ENCODE measurements at regions not wholly inside any gene's neighbourhood (a gene's known extent, or its start where the extent isn't known, plus 50 kb on each side); places are given as distances from the start of the nearest gene placed in this dataset.
A peak's percentile ranks its signal among the peaks of the same experiment; 100 is the strongest.
"Not testable (repeated sequence)": the region's sequence is repeated elsewhere in the genome, so short reads cannot be mapped to it uniquely, and the experiment has no call there.

DNA sequence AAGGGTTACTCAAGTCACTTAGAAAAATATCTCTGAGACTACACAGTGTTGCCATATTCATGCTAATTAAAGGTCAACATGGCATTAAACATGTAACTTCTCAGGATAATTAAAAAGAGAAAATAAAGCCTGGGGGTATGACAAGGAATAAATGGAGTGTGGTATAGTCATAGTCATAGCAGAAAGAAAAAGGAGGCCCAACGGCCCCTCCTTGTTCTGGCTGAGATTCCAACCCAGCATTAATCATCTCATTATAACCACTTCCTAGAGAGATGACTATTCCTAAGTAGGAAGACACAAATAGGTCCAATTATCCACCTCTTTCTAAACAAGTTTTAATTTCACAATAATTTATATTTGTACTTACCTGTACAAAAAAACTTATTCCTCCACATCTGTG, 778.4 kb upstream of the AADAT start:
- intact Hi-C loops (cut with micrococcal nuclease): no loop called here
- DNase-seq: no peak
- Mint-ChIP-seq H3K27me3 (ENCODE audit: low read depth) (no peaks in the 10 kb centered on the region), H3K36me3 (ENCODE audit: low read depth) (no peaks in the 10 kb centered on the region), H3K27ac (no peak overlapping the region), H3K4me3 (no peak overlapping the region), H3K4me1 (ENCODE audit: low read depth) (no peaks in the 10 kb centered on the region), H3K9me3 (peaks cover 8% of the 10 kb centered on the region)
- CTCF ChIA-PET: no interaction called here

DNA sequence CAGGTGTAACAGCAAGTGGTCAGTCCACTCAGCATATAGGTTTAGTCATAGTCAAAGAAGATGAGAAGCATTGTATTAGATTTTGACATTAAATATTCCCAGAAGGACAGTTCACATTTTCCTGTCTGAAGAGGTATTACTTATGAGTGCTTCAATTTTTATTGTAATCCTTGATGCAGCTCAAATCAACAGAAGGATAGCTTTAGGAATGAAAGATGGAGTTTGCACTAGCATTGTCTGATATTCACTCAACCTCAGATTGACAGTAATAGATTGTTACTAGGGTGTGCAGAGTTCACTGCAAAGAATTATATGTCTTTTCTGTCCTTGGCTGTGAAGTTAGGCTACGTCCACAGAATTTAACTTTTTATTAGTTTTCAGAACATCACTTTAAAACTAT, 764.3 kb upstream of the AADAT start:
- no peaks in the 10 kb centered on the region for H3K36me3 Mint-ChIP-seq (ENCODE audit: low read depth)
- H3K4me3 Mint-ChIP-seq: no peak overlapping the region
- peaks cover 6% of the 10 kb centered on the region for H3K9me3 Mint-ChIP-seq
- intact Hi-C loops (cut with micrococcal nuclease): no loop called here
- H3K27ac Mint-ChIP-seq: no peak overlapping the region
- H3K4me1 Mint-ChIP-seq (ENCODE audit: low read depth): no peaks in the 10 kb centered on the region
- CTCF ChIA-PET: interaction anchor here (0.6 to 0.9 kb wide), 2 partner anchors 586 to 594 kb away, joined by 3 read pairs; no protein-coding TSS in a partner anchor
- no peaks in the 10 kb centered on the region for H3K27me3 Mint-ChIP-seq (ENCODE audit: low read depth)
- no peak for DNase-seq

DNA sequence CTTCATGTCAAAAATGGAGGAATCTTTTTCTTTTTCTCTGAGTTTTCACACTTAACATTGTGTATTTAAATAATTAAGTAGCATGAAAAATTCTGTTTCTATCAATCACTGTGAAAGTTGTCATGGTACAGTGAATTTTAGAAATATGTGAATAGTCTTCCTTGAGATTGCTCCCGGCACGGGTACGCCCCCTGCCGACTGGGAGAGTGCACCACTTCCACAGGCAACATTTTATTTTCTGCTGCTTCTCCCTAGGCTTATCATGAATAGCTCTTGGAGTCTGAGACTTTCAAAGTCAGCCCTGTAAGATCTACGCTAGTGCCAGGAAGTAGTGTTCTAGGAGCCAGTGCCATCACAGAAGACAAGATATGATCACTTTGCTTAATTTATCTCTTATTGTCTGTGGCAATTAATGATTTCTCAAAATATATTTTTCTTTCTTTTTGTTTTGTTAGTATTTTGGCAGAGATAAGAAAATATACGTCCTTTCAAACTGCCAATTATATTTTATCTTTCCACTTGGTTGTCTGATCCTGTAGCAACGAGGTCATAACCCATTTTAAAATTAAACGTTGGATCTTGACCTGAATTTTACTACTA, 763.8 kb upstream of the AADAT start:
- no peak overlapping the region for H3K4me3 Mint-ChIP-seq
- CTCF ChIA-PET: interaction anchor here (0.6 to 0.9 kb wide), 3 partner anchors 159 to 593 kb away, joined by 3 read pairs; no protein-coding TSS in a partner anchor
- intact Hi-C loops (cut with micrococcal nuclease): loop anchor here (2.0 kb wide), 2 partner anchors 595 to 715 kb away; no protein-coding TSS in a partner anchor
- H3K27me3 Mint-ChIP-seq (ENCODE audit: low read depth): no peaks in the 10 kb centered on the region
- DNase-seq: peak; percentile 22
- H3K27ac Mint-ChIP-seq: no peak overlapping the region
- no peaks in the 10 kb centered on the region for H3K36me3 Mint-ChIP-seq (ENCODE audit: low read depth)
- no peaks in the 10 kb centered on the region for H3K4me1 Mint-ChIP-seq (ENCODE audit: low read depth)
- H3K9me3 Mint-ChIP-seq: peaks cover 3% of the 10 kb centered on the region

DNA sequence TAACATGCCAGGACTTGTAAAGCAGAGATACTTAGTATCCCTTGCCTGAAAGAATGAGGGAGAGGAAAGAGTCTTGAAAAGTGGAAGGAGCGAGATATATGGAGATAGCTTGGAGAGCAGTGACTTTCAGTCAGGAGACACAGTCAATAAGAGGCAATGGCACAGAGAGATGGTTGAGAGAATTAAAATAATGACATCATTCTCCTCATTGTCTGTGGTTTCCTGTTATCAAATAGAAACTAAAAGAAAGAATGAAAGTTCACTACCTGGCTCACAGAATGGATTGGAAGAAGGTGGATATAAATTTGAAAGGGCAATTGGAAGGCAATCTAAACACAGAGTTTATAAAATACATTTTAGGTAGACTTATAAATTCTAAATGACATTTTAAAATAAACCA, 760.2 kb upstream of the AADAT start:
- Mint-ChIP-seq H3K4me1 (ENCODE audit: low read depth) (no peaks in the 10 kb centered on the region), H3K27ac (peak overlapping the region; percentile 39), H3K36me3 (ENCODE audit: low read depth) (no peaks in the 10 kb centered on the region), H3K27me3 (ENCODE audit: low read depth) (no peaks in the 10 kb centered on the region), H3K4me3 (no peak overlapping the region), H3K9me3 (peaks cover 7% of the 10 kb centered on the region)
- DNase-seq: no peak
- CTCF ChIA-PET: no interaction called here
- intact Hi-C loops (cut with micrococcal nuclease): no loop called here

DNA sequence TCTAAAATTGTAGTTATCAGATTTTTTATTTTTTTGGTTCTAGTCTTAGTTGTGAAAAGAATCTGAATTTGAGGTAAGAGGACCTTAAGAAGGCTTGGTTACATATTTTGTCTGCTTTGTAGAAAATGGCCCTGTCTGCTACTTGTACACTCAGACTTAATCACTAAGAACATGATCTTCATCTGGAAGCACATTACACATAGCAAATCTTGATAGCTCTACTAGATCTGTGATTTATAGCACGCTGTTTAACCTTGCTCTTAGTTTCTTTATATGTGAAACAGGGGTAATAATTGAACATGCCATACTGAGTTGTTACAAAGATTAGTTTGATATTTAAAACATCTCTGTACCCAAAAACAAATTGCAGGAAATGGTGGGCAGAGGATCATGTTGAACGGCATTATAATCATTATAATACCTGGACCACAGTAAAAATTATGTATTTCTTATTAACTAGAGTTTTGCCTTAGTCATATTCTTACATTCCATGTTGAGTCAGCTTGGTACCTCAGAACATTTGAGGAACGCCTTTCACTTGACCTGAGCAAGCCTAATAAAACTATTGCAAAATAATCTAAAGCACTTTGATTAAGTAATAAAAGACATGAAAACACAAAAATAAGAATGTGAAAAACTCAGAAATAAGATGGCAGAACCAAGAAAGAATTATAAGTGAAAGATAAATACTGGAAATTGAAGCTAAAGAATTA, 738.0 kb upstream of the AADAT start:
- H3K9me3 Mint-ChIP-seq: peaks cover 3% of the 10 kb centered on the region
- no peak overlapping the region for H3K4me3 Mint-ChIP-seq
- H3K4me1 Mint-ChIP-seq (ENCODE audit: low read depth): no peaks in the 10 kb centered on the region
- no peaks in the 10 kb centered on the region for H3K36me3 Mint-ChIP-seq (ENCODE audit: low read depth)
- no peak overlapping the region for H3K27ac Mint-ChIP-seq
- CTCF ChIA-PET: no interaction called here
- intact Hi-C loops (cut with micrococcal nuclease): no loop called here
- H3K27me3 Mint-ChIP-seq (ENCODE audit: low read depth): no peaks in the 10 kb centered on the region
- no peak for DNase-seq

DNA sequence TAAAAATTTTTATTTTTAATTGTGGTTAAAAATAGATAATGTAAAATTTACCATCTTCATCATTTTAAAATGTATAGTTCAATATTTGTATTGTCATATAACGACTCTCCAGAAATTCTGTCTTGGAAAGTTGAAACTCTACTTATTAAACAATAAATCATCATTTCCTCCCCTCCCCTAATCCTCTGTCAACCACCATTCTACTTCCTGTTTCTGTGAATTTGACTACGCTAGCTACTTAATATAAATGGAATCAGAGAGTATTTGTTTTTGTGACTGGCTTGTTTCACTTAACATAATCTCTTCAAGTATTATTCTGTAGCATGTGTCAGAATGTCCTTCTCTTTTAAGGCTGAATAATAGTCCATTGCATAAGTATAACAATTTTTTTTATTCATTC, 729.0 kb upstream of the AADAT start:
- Mint-ChIP-seq H3K4me3 (no peak overlapping the region), H3K36me3 (ENCODE audit: low read depth) (no peaks in the 10 kb centered on the region), H3K9me3 (peaks cover 14% of the 10 kb centered on the region), H3K27me3 (ENCODE audit: low read depth) (no peaks in the 10 kb centered on the region), H3K4me1 (ENCODE audit: low read depth) (no peaks in the 10 kb centered on the region), H3K27ac (no peak overlapping the region)
- CTCF ChIA-PET: no interaction called here
- DNase-seq: no peak
- intact Hi-C loops (cut with micrococcal nuclease): no loop called here

DNA sequence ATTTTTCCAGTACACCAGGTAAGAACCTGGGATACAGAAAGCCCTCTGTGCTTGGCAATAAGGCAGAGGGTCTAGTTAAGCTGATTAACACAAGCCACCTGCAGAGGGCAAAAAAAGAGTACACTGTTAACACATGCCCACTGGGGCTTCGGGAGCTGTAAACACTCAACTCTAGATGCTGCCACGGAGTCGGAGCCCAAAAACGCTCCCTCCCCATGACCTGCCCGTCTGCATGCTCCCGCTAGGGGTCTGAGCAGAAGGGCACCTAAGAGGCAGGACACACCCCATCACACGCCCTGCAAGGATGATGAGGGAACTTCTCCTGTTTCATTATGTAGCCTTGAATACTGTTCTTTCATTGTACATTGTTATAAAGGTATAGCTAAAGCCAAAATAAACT, 715.6 kb upstream of the AADAT start:
- Mint-ChIP-seq H3K27ac (no peak overlapping the region), H3K4me1 (ENCODE audit: low read depth) (no peaks in the 10 kb centered on the region), H3K9me3 (peaks cover 5% of the 10 kb centered on the region), H3K4me3 (no peak overlapping the region), H3K36me3 (ENCODE audit: low read depth) (no peaks in the 10 kb centered on the region), H3K27me3 (ENCODE audit: low read depth) (no peaks in the 10 kb centered on the region)
- intact Hi-C loops (cut with micrococcal nuclease): no loop called here
- DNase-seq: no peak
- CTCF ChIA-PET: interaction anchor here (0.7 kb wide), 1 partner anchor 1033 kb away, joined by 4 read pairs; no protein-coding TSS in a partner anchor

DNA sequence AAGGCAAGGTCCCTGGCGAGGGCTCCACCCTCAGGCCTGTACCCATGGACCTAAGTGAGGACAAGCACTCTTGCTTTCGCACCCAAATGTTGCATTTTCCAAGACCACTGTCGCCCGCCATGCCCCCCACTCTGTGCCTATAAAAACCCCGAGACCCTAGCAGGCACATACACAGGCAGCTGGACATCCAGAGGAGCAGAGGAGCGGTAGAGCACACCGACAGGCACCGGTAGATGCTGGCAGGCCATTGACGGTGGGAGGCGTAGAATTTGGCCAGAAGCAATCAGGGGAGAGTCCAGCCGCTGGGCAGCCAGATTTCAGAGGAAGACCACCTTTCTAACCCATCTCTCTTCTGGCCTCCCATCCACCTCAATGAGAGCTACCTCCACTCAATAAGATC, 715.2 kb upstream of the AADAT start:
- no peak for DNase-seq
- intact Hi-C loops (cut with micrococcal nuclease): no loop called here

DNA sequence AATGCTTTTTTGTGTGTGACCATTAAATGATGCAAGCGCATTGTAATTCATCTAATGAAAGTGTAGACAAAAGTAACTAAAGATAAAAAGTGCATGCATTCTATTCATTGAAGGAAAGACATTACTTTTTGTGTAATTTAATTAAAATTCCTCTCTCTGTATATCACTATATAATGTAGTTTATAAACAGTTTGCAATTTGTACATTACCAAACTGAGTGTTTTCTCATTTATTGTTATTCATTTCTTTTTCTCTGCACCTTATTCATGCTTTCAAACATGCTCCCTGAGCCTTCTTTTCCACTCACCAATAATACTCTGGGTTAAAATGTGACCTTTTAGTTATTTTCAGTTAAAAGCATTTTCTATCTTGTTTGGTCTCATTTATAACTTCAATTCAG, 713.7 kb upstream of the AADAT start:
- no peaks in the 10 kb centered on the region for H3K4me1 Mint-ChIP-seq (ENCODE audit: low read depth)
- intact Hi-C loops (cut with micrococcal nuclease): no loop called here

More for the DNA sequence above, 715.2 kb upstream of the AADAT start:
- Mint-ChIP-seq H3K27me3 (ENCODE audit: low read depth) (no peaks in the 10 kb centered on the region), H3K9me3 (peaks cover 5% of the 10 kb centered on the region), H3K4me1 (ENCODE audit: low read depth) (no peaks in the 10 kb centered on the region), H3K36me3 (ENCODE audit: low read depth) (no peaks in the 10 kb centered on the region), H3K27ac (no peak overlapping the region), H3K4me3 (no peak overlapping the region)
- CTCF ChIA-PET: interaction anchor here (0.7 kb wide), 1 partner anchor 1033 kb away, joined by 4 read pairs; no protein-coding TSS in a partner anchor

DNA sequence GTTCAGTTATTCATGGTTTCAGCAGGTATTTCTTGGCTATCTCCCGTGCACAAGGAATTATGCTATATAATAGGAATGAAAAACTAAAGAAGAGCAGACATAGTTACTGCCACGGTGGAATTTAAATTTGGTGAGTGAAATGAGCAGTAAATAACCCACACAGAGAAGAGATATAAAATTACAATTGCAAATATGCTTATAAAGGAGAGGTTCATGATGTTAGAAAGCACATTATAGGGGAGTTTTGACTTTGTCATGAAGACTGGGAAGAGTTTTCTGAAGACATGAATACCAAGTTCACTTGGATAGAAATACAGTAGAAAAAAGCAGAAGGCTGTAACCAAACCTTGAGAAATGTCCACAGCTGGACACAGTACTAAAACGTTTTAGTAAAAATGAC, 712.0 kb upstream of the AADAT start:
- intact Hi-C loops (cut with micrococcal nuclease): no loop called here
- H3K4me3 Mint-ChIP-seq: no peak overlapping the region
- no peaks in the 10 kb centered on the region for H3K27me3 Mint-ChIP-seq (ENCODE audit: low read depth)
- H3K4me1 Mint-ChIP-seq (ENCODE audit: low read depth): no peaks in the 10 kb centered on the region
- H3K27ac Mint-ChIP-seq: no peak overlapping the region
- H3K9me3 Mint-ChIP-seq: peaks cover 1% of the 10 kb centered on the region
- CTCF ChIA-PET: no interaction called here
- no peaks in the 10 kb centered on the region for H3K36me3 Mint-ChIP-seq (ENCODE audit: low read depth)
- DNase-seq: no peak

More for the DNA sequence above, 713.7 kb upstream of the AADAT start:
- peaks cover 5% of the 10 kb centered on the region for H3K9me3 Mint-ChIP-seq
- no peak overlapping the region for H3K4me3 Mint-ChIP-seq
- DNase-seq: no peak
- no peak overlapping the region for H3K27ac Mint-ChIP-seq
- CTCF ChIA-PET: no interaction called here
- no peaks in the 10 kb centered on the region for H3K27me3 Mint-ChIP-seq (ENCODE audit: low read depth)
- H3K36me3 Mint-ChIP-seq (ENCODE audit: low read depth): no peaks in the 10 kb centered on the region

DNA sequence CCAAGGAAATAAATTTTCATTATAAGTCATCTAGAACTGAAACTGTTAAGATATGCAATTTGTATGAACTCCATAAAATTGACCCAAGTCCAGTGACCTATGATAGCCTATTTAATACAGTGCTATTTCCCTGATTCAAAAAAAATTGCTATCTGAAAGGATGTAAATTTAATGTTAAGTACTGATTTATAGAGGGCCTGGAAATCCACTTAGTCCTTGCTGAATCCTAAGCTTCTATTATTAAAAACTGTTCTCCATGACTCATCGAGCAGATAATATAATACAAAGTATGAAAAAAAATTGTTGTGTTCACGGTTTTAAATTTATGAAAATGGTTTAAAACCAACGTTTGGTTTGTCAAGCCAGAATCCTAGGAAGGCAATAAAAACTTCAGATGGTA, 704.8 kb upstream of the AADAT start:
- H3K36me3 Mint-ChIP-seq (ENCODE audit: low read depth): no peaks in the 10 kb centered on the region
- no peak overlapping the region for H3K4me3 Mint-ChIP-seq
- H3K9me3 Mint-ChIP-seq: peaks cover 1% of the 10 kb centered on the region
- no peak overlapping the region for H3K27ac Mint-ChIP-seq
- intact Hi-C loops (cut with micrococcal nuclease): no loop called here
- CTCF ChIA-PET: no interaction called here
- DNase-seq: no peak
- H3K4me1 Mint-ChIP-seq (ENCODE audit: low read depth): no peaks in the 10 kb centered on the region
- H3K27me3 Mint-ChIP-seq (ENCODE audit: low read depth): no peaks in the 10 kb centered on the region

DNA sequence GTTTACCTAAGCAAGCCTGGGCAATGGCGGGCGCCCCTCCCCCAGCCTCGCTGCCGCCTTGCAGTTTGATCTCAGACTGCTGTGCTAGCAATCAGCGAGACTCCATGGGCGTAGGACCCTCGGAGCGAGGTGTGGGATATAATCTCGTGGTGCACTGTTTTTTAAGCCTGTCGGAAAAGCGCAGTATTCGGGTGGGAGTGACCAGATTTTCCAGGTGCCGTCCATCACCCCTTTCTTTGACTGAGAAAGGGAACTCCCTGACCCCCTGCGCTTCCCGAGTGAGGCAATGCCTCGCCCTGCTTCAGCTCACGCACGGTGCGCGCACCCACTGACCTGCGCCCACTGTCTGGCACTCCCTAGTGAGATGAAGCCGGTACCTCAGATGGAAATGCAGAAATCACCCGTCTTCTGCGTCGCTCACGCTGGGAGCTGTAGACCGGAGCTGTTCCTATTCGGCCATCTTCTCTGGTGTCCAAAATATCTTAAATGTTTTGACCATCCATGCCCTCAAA, 698.8 kb upstream of the AADAT start:
- CTCF ChIA-PET; H3K27me3 Mint-ChIP-seq (ENCODE audit: low read depth); DNase-seq; H3K27ac Mint-ChIP-seq; H3K4me3 Mint-ChIP-seq; intact Hi-C loops (cut with micrococcal nuclease); H3K9me3 Mint-ChIP-seq; H3K4me1 Mint-ChIP-seq (ENCODE audit: low read depth); H3K36me3 Mint-ChIP-seq (ENCODE audit: low read depth): not testable (repeated sequence)

DNA sequence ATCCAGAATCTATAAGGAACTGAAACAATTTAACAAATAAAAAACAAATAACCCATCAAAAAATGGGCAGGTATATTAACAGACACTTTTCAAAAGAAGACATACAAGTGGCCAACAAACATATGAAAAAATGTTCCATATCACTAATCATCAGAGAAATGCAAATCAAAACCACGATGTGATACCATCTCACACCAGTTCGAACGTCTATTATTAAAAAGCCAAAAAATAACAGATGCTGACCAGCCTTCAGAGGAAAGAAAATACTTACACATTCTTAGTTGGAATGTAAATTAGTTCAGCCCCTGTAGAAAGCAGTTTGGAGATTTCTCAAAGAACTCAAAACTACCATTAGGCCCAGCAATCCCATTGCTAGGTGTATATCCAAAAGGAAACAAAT, 687.9 kb upstream of the AADAT start:
- Mint-ChIP-seq H3K4me3 (no peak overlapping the region), H3K27ac (no peak overlapping the region), H3K4me1 (ENCODE audit: low read depth) (no peaks in the 10 kb centered on the region), H3K36me3 (ENCODE audit: low read depth) (no peaks in the 10 kb centered on the region), H3K9me3 (peaks cover 6% of the 10 kb centered on the region), H3K27me3 (ENCODE audit: low read depth) (no peaks in the 10 kb centered on the region)
- CTCF ChIA-PET: no interaction called here
- intact Hi-C loops (cut with micrococcal nuclease): no loop called here
- no peak for DNase-seq
